ENCODE measurements at regions not wholly inside any gene's neighbourhood (a gene's known extent, or its start where the extent isn't known, plus 50 kb on each side); places are given as distances from the start of the nearest gene placed in this dataset.

- DNase-seq (ENCODE audit: low spot score): no peak
- no peak for TF ChIP-seq CTCF (IDR thresholded peaks at IDR 0.05; ENCODE audit: extremely low read depth, insufficient read depth, missing control alignments)
- in situ Hi-C loops (cut with MboI; ENCODE audit: low pct_unique_long_range_greater_than_20kb, low sequenced_read_pairs, unreplicated experiment): no loop called here
Observed at GRCh38 chr2:153551698-153552097, 73.1 kb upstream of the RPRM start.

GRCh38 chr2:153557211-153557610, 78.6 kb upstream of the RPRM start:
- no peak for DNase-seq (ENCODE audit: low spot score)
- TF ChIP-seq CTCF (IDR thresholded peaks at IDR 0.05; ENCODE audit: extremely low read depth, insufficient read depth, missing control alignments): no peak
- in situ Hi-C loops (cut with MboI; ENCODE audit: low pct_unique_long_range_greater_than_20kb, low sequenced_read_pairs, unreplicated experiment): no loop called here

GRCh38 chr2:153557714-153558113, 79.2 kb upstream of the RPRM start:
- in situ Hi-C loops (cut with MboI; ENCODE audit: low pct_unique_long_range_greater_than_20kb, low sequenced_read_pairs, unreplicated experiment): no loop called here
- TF ChIP-seq CTCF (IDR thresholded peaks at IDR 0.05; ENCODE audit: extremely low read depth, insufficient read depth, missing control alignments): no peak
- DNase-seq (ENCODE audit: low spot score): no peak

- no peak for DNase-seq (ENCODE audit: low spot score)
- no peak for TF ChIP-seq CTCF (IDR thresholded peaks at IDR 0.05; ENCODE audit: extremely low read depth, insufficient read depth, missing control alignments)
- in situ Hi-C loops (cut with MboI; ENCODE audit: low pct_unique_long_range_greater_than_20kb, low sequenced_read_pairs, unreplicated experiment): no loop called here
Observed at GRCh38 chr2:153558247-153558646, 79.7 kb upstream of the RPRM start.

GRCh38 chr2:153567367-153567766, 88.8 kb upstream of the RPRM start:
- DNase-seq (ENCODE audit: low spot score): no peak
- TF ChIP-seq CTCF (IDR thresholded peaks at IDR 0.05; ENCODE audit: extremely low read depth, insufficient read depth, missing control alignments): no peak
- in situ Hi-C loops (cut with MboI; ENCODE audit: low pct_unique_long_range_greater_than_20kb, low sequenced_read_pairs, unreplicated experiment): no loop called here

GRCh38 chr2:153568105-153568504, 89.5 kb upstream of the RPRM start:
- in situ Hi-C loops (cut with MboI; ENCODE audit: low pct_unique_long_range_greater_than_20kb, low sequenced_read_pairs, unreplicated experiment): no loop called here
- DNase-seq (ENCODE audit: low spot score): no peak
- no peak for TF ChIP-seq CTCF (IDR thresholded peaks at IDR 0.05; ENCODE audit: extremely low read depth, insufficient read depth, missing control alignments)

Data from GM13977 (cell line).